CD4-positive, CD25-positive, alpha-beta regulatory T cell (primary cell): ENCODE measurements at regions not wholly inside any gene's neighbourhood (a gene's known extent, or its start where the extent isn't known, plus 50 kb on each side); places are given as distances from the start of the nearest gene placed in this dataset.

ENCODE experiments used
- ATAC-seq, 2 donors: fragments of 150-1000 bp; cut with Tn5 transposase; one replicate each; pipeline ENCODE4 v1.10.0; 2021; ENCODE audit warnings: low read depth in 2 of 2, moderate number of reproducible peaks in 2 of 2, moderate library complexity in 1 of 2
- DNase-seq, 3 donors: peaks; one replicate each; pipeline versions ENCODE4 v3.0.0 to v3.0.0-alpha.2; 2012 to 2022; ENCODE audit warnings: mixed read lengths in 1 of 3
- H3K27ac ChIP-seq: one replicate; pipeline ENCODE4 v1.7.0; 2013; ENCODE audit warnings: mild to moderate bottlenecking, low read length; ENCODE audit not compliant: insufficient read depth, poor library complexity, severe bottlenecking
- H3K27me3 ChIP-seq: one replicate; pipeline ENCODE4 v1.7.0; 2013; ENCODE audit warnings: low read length; ENCODE audit not compliant: control insufficient read depth, insufficient read depth
- H3K36me3 ChIP-seq: one replicate; pipeline ENCODE4 v1.7.0; 2013; ENCODE audit warnings: mild to moderate bottlenecking, low read length, moderate library complexity; ENCODE audit not compliant: control insufficient read depth, insufficient read depth
- H3K4me1 ChIP-seq: 2 replicates; pipeline ENCODE4 v1.7.0; 2013; ENCODE audit warnings: mild to moderate bottlenecking, low read length; ENCODE audit not compliant: insufficient read depth, control insufficient read depth, poor library complexity, severe bottlenecking
- H3K4me3 ChIP-seq: one replicate; pipeline ENCODE4 v1.7.0; 2013; ENCODE audit warnings: low read depth, mild to moderate bottlenecking, low read length, moderate library complexity
- H3K9me3 ChIP-seq, 2 experiments: 1 replicate in 1 of 2; 2 replicates in 1 of 2; pipeline ENCODE4 v1.7.0; 2013; ENCODE audit warnings: low read length in 2 of 2, mild to moderate bottlenecking in 1 of 2, moderate library complexity in 1 of 2; ENCODE audit not compliant: control insufficient read depth in 2 of 2
- H3K27ac Mint-ChIP-seq, 3 donors: one replicate each; pipeline ENCODE4 v1.8.0; 2020 to 2022; ENCODE audit warnings: mild to moderate bottlenecking in 3 of 3, mixed read lengths in 3 of 3, moderate library complexity in 2 of 3
- H3K27me3 Mint-ChIP-seq: one replicate; pipeline ENCODE4 v1.8.0; 2022; ENCODE audit warnings: mild to moderate bottlenecking, mixed read lengths
- H3K36me3 Mint-ChIP-seq: one replicate; pipeline ENCODE4 v1.8.0; 2020; ENCODE audit warnings: mixed read lengths
- H3K4me1 Mint-ChIP-seq, 4 donors: one replicate each; pipeline ENCODE4 v1.8.0; 2020 to 2022; ENCODE audit warnings: mixed read lengths in 4 of 4, mild to moderate bottlenecking in 1 of 4
- H3K4me3 Mint-ChIP-seq, 4 donors: one replicate each; pipeline ENCODE4 v1.8.0; 2020 to 2022; ENCODE audit warnings: mild to moderate bottlenecking in 4 of 4, mixed read lengths in 4 of 4, moderate library complexity in 3 of 4
- H3K9me3 Mint-ChIP-seq, 7 donors: one replicate each; pipeline ENCODE4 v1.8.0; 2020 to 2022; ENCODE audit warnings: mixed read lengths in 7 of 7, mild to moderate bottlenecking in 3 of 7, moderate library complexity in 2 of 7

DNA sequence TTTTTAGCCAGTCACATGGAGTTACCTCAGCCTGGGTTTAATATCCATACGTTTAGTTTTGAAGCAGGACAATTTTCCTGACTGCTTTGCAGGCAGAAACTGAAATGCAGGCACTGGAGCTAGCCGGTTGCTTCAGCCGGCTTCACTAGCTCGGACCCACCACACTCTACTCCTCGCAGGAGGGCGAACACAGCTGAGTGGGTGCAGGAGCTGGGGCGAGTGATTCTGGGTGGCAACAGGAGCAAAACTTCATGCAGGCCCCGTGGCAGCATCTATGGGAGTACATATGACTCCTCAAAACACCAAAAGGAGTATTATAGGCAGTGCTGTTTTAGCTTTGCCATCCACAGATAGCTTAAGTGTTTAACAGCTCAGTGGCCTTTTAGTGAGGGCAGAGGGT, 1211.8 kb upstream of the NUDT12 start:
- no peak for DNase-seq
- no peaks in the 10 kb centered on the region for H3K4me1 Mint-ChIP-seq
- Histone ChIP-seq H3K27ac (no peak overlapping the region), H3K4me1 (no peaks in the 10 kb centered on the region), H3K9me3 (peaks cover 0 to 4% of the 10 kb centered on the region in 2 experiments), H3K4me3 (no peak overlapping the region), H3K27me3 (no peaks in the 10 kb centered on the region), H3K36me3 (no peaks in the 10 kb centered on the region)
- no peaks in the 10 kb centered on the region for H3K36me3 Mint-ChIP-seq
- no peak overlapping the region for H3K27ac Mint-ChIP-seq
- peaks cover 0 to 19% (median 3%) of the 10 kb centered on the region in 7 donors for H3K9me3 Mint-ChIP-seq
- no peak overlapping the region for H3K4me3 Mint-ChIP-seq
- H3K27me3 Mint-ChIP-seq: no peaks in the 10 kb centered on the region
- ATAC-seq: no peak

DNA sequence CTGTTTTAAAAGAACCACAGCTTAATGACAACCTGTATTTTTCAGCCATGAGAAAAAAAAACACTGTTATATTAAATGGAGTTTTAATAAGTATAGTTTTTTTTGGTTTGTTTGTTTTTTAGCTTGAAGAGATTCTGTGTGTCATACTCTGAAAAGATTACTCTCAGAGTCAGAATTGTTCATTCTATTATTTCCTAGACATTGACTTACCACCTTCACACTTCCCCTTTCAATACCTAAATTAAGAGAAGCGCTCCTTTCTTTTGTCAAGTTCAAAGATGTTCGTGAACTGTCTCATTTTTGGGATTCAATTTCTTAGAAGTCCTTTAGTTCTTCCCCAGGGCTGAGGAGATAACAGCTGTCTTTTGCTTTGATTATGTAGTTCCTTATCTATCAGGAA, 1201.6 kb upstream of the NUDT12 start:
- H3K9me3 Mint-ChIP-seq: peaks cover 0 to 17% (median 5%) of the 10 kb centered on the region in 7 donors
- Histone ChIP-seq H3K9me3 (no peaks in the 10 kb centered on the region), H3K4me3 (no peak overlapping the region), H3K27me3 (no peaks in the 10 kb centered on the region), H3K36me3 (no peaks in the 10 kb centered on the region), H3K27ac (no peak overlapping the region), H3K4me1 (no peaks in the 10 kb centered on the region)
- H3K27me3 Mint-ChIP-seq: no peaks in the 10 kb centered on the region
- H3K36me3 Mint-ChIP-seq: no peaks in the 10 kb centered on the region
- H3K4me3 Mint-ChIP-seq: no peak overlapping the region
- H3K4me1 Mint-ChIP-seq: no peaks in the 10 kb centered on the region
- ATAC-seq (no peak), DNase-seq (no peak)
- no peak overlapping the region for H3K27ac Mint-ChIP-seq

DNA sequence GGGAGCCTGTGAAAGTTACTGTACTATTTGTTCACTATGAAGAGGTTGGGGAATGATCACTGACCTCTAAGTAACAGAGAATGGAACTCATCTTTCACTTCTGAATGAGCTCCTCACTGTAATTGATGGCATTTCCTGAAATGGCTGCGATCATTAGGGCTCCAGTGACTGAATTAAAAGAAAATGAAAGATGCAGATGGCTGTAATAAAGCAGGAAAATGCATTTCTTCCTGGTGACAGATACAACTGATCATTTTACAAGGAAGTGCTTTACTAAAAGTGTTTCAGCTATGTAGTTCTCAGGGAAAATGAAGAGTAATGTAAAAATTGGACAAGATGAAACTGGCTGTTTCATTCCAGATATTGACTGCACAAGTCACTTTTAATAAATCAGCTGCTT, 1200.6 kb upstream of the NUDT12 start:
- DNase-seq: no peak
- Histone ChIP-seq H3K4me3 (no peak overlapping the region), H3K4me1 (no peaks in the 10 kb centered on the region), H3K9me3 (peaks cover 0 to 4% of the 10 kb centered on the region in 2 experiments), H3K36me3 (no peaks in the 10 kb centered on the region), H3K27ac (no peak overlapping the region), H3K27me3 (no peaks in the 10 kb centered on the region)
- H3K36me3 Mint-ChIP-seq: no peaks in the 10 kb centered on the region
- no peak overlapping the region for H3K4me3 Mint-ChIP-seq
- H3K27ac Mint-ChIP-seq: no peak overlapping the region
- ATAC-seq: no peak
- no peaks in the 10 kb centered on the region for H3K4me1 Mint-ChIP-seq
- peaks cover 0 to 20% (median 5%) of the 10 kb centered on the region in 7 donors for H3K9me3 Mint-ChIP-seq
- no peaks in the 10 kb centered on the region for H3K27me3 Mint-ChIP-seq

DNA sequence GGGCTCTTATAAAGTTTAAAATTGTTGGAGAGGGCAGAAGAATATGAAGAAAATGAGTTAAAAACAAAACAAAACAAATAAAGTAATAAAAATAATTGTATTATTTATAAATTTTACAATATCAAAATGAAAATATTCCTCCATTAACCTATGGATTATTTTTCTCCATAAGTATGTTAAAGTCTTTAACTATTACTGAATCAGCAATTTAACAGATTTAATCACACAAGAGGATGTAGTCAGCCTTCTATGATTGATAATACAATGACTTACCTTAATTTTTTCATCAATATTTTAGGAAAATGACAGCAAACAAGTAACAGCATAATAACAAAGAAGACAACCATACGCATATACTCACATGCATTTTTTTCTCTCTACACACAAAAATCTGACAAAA, 1195.3 kb upstream of the NUDT12 start:
- Histone ChIP-seq H3K4me1 (no peaks in the 10 kb centered on the region), H3K27ac (no peak overlapping the region), H3K27me3 (no peaks in the 10 kb centered on the region), H3K9me3 (peaks cover 0 to 4% of the 10 kb centered on the region in 2 experiments), H3K4me3 (no peak overlapping the region), H3K36me3 (no peaks in the 10 kb centered on the region)
- Mint-ChIP-seq H3K9me3 (peaks cover 0 to 16% (median 3%) of the 10 kb centered on the region in 7 donors), H3K4me1 (no peaks in the 10 kb centered on the region), H3K36me3 (no peaks in the 10 kb centered on the region), H3K4me3 (no peak overlapping the region), H3K27ac (no peak overlapping the region), H3K27me3 (no peaks in the 10 kb centered on the region)
- DNase-seq: no peak
- ATAC-seq: no peak

DNA sequence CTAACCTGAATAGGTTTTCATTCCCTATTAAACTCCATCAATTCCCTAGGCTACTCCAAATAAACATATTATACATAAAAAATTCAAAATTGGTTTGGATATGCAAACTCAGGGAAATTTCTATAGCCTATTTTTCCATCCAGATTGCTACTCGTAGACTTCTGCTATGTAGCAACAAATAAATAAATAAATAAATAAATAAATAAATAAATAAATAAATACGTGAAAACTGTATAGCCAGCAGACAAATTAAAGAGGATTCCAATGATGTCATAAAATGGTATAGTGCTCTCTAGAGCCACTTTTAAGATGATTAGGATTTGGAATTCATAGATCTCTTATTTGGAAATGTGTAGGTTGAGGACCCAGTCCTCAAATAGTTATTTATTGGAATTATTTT, 1193.2 kb upstream of the NUDT12 start:
- Mint-ChIP-seq H3K9me3 (peaks cover 0 to 13% (median 3%) of the 10 kb centered on the region in 7 donors), H3K36me3 (no peaks in the 10 kb centered on the region), H3K4me3 (no peak overlapping the region), H3K4me1 (no peaks in the 10 kb centered on the region), H3K27ac (no peak overlapping the region), H3K27me3 (no peaks in the 10 kb centered on the region)
- DNase-seq (no peak), ATAC-seq (no peak)
- Histone ChIP-seq H3K27ac (no peak overlapping the region), H3K4me1 (no peaks in the 10 kb centered on the region), H3K9me3 (peaks cover 0 to 4% of the 10 kb centered on the region in 2 experiments), H3K27me3 (no peaks in the 10 kb centered on the region), H3K4me3 (no peak overlapping the region), H3K36me3 (no peaks in the 10 kb centered on the region)

DNA sequence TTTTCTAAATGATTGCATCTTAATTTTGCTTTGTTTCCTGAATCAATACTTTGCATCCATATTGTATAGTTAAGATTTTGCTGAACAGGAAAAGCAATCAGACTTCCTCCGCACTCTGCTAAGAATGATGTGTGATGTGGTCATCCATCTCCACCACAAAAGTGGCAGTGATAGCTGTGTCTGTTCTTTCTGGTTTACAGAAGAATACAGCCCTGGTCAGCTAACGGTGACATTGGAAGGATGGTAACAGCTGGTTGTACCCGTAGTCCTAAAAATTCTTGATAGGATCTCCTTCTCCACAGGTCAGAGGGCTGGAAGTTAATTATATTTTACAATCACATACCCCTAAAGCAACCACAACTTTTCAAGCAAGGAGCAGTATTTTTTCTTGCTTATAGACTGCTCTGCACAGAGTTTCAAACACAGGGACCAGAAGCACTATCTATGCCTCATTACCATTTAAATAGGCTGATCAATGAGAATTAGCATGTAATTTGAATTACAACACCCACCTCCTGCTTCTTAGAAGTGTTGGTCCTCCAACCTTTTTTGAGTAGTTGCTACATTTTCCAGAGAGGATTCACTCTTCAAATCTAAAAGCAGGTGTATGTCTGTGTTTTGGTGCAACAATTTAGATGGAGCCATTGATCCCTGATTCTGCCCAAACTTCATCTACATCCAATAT, 1191.9 kb upstream of the NUDT12 start:
- Histone ChIP-seq H3K4me3 (no peak overlapping the region), H3K36me3 (no peaks in the 10 kb centered on the region), H3K27me3 (no peaks in the 10 kb centered on the region), H3K27ac (no peak overlapping the region), H3K9me3 (peaks cover 0 to 4% of the 10 kb centered on the region in 2 experiments), H3K4me1 (no peaks in the 10 kb centered on the region)
- H3K9me3 Mint-ChIP-seq: peaks cover 0 to 12% (median 3%) of the 10 kb centered on the region in 7 donors
- no peak overlapping the region for H3K27ac Mint-ChIP-seq
- H3K27me3 Mint-ChIP-seq: no peaks in the 10 kb centered on the region
- ATAC-seq: no peak
- H3K4me3 Mint-ChIP-seq: no peak overlapping the region
- no peaks in the 10 kb centered on the region for H3K4me1 Mint-ChIP-seq
- H3K36me3 Mint-ChIP-seq: no peaks in the 10 kb centered on the region
- no peak for DNase-seq

DNA sequence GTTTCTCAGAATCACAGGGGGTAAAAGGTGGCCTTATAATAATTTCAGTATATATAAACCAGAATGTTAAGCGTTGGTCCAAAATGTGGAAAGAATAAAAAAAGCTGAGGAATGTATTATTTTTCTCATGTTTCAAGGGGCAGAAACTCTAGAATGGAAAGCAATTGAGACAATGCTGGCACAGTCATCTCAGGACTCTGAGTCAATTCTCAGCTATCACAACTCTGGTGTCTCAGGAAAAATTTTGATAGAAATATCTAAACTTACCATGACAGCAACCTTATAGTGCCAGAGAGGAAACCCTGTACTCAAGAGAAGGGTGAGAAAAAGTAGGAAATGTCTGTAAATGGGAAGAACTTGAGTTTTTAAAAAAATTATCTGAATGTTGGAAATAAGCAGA, 1189.4 kb upstream of the NUDT12 start:
- Histone ChIP-seq H3K4me3 (no peak overlapping the region), H3K36me3 (no peaks in the 10 kb centered on the region), H3K27ac (no peak overlapping the region), H3K4me1 (no peaks in the 10 kb centered on the region), H3K27me3 (no peaks in the 10 kb centered on the region), H3K9me3 (peaks cover 0 to 4% of the 10 kb centered on the region in 2 experiments)
- no peak for ATAC-seq
- no peaks in the 10 kb centered on the region for H3K27me3 Mint-ChIP-seq
- H3K27ac Mint-ChIP-seq: no peak overlapping the region
- no peak overlapping the region for H3K4me3 Mint-ChIP-seq
- peaks cover 0 to 12% (median 5%) of the 10 kb centered on the region in 7 donors for H3K9me3 Mint-ChIP-seq
- H3K36me3 Mint-ChIP-seq: no peaks in the 10 kb centered on the region
- DNase-seq: no peak
- no peaks in the 10 kb centered on the region for H3K4me1 Mint-ChIP-seq

DNA sequence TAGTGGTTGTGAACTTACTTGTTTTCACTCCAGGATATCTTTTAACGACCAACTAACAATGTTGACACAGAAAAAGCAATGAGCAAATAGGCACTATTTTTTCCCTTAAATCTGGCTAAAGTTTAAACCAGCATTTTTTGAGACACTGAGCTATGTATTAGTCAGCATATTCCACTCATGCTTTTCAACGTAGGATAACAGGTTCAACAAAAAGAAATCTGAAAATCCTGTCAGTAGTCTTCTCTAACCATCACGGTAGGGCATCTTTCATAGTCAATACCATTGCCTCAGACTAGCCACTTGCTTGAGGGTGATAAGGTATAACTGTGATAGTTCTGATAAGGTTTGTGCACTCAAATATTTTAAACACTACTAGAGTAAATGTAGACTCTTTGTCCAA, 1177.3 kb upstream of the NUDT12 start:
- Mint-ChIP-seq H3K9me3 (peaks cover 0 to 33% (median 8%) of the 10 kb centered on the region in 7 donors), H3K36me3 (no peaks in the 10 kb centered on the region), H3K27me3 (no peaks in the 10 kb centered on the region), H3K4me3 (no peak overlapping the region), H3K27ac (no peak overlapping the region), H3K4me1 (no peaks in the 10 kb centered on the region)
- no peaks in the 10 kb centered on the region for H3K4me1 ChIP-seq
- no peaks in the 10 kb centered on the region for H3K36me3 ChIP-seq
- H3K9me3 ChIP-seq: peaks cover 0 to 2% of the 10 kb centered on the region in 2 experiments
- H3K27me3 ChIP-seq: no peaks in the 10 kb centered on the region
- no peak overlapping the region for H3K27ac ChIP-seq
- DNase-seq (no peak), ATAC-seq (no peak)
- no peak overlapping the region for H3K4me3 ChIP-seq
